NCI-H82 (cell line): ENCODE measurements at regions not wholly inside any gene's neighbourhood (a gene's known extent, or its start where the extent isn't known, plus 50 kb on each side); places are given as distances from the start of the nearest gene placed in this dataset.

Experiments used
- DNase-seq: peaks from one replicate; lab custom pipeline; 2025; lab: John Stamatoyannopoulos, UW

DNA sequence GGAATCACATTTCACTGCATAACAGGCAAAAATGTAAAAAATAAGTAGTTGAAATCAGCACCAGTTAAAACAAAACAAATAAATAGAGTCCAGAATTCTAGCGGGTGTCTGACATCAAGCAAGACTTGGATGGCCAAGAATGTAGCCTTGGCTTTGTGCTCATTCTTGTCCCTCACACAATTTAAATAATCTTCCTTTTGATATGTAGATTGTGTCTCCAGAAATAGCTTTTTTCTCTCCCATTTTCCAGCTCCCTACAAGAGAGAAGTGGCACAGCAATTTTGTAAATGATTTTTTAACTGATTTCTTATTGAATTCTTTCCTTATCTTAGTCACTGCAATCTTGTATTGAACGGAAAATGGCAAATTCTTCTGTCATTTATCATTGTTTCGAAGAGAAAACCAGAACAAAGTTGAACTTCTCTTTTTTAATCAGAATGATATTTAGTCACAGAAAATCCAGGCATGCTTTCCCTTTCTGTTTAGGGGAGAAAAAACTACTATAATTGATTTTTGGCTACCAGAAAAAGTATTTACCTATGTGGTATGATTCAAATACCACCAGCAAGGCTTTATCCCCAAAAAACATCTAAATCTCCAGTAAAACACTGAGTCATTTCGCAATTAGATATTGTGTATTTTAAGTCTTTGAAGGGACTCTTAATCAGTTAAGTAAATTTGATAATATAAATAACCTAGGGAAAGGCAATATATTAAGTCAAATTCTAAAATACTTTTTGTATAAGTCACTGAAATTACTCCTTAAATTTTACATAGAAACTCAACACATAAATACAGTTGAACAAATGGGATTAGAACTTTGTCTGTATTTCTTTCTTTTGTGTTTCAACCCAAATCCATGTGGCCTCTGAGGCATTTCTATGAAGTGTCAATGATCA is 481.7 kb downstream of the GBE1 start:
- no peak for DNase-seq

DNA sequence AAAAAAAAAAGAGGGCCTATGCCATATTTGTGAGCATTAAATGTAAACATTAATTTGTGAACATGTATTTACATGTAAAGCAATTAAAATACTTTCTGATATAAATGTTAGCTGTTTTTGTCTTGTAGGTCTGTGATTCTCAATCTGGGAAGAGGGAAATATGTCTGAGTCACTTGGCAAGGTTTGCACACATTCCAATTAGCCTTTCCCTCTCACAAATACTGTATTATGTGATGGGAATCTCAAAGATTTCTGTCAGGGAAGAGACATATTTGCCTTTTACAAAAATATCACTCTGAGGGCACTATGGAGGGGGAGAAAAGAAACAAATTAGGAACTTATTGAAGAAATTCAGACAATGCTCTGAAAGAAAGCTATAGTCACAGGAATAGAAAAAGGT is 483.6 kb downstream of the GBE1 start:
- DNase-seq = no peak

DNA sequence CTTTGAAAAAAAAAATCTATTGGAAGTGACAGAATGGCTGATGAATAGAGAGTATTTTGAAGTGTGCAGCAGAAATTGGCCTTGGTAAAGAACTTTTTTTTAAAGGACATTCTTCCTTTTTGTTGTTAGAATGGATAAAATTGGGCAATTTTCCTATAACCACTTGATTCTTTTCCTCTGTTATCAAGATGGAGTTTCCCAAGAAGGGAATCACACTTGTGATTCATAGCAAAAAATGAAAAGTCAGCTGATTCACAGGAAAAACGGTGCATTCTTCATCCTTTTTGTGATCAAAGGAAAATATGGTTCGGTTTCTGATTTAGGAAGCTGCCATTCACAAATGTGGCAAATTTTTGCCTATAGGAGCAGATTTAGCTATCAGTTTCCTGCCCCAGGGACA is 486.8 kb downstream of the GBE1 start:
- DNase-seq = no peak

DNA sequence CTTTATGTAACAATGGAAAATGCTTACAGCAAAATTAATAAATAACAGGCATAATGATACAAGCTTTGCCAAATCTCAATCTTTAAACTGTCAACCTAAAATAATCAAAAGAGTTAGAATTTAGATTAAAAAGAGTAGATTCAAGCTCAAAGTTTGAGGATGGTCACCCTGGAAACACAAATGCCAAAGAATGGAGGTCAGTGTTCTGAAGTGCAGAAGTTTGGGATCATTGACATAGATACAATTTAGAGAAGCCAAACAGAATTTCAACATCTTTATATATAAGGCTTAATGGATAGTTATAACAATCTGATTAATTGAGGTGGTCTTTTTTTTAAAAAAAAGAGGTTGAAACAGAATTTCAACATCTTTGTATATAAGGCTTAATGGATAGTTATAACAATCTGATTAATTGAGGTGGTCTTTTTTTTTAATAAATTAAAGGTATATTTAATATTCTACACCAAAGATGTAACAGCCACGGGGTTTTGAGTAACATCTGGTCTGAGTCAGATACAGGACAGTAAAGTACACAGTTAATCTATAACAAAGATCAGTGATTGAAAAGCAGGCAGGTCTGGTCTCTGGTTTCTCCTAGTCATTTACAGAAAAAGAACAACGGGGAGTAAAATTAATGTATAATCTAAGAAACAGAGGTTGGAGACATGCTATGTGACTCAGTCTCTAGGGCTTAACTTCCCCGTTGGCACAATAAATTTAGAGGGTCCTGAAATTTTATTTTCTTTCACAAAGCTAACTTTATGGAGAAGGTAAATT is 490.7 kb downstream of the GBE1 start:
- DNase-seq = no peak

DNA sequence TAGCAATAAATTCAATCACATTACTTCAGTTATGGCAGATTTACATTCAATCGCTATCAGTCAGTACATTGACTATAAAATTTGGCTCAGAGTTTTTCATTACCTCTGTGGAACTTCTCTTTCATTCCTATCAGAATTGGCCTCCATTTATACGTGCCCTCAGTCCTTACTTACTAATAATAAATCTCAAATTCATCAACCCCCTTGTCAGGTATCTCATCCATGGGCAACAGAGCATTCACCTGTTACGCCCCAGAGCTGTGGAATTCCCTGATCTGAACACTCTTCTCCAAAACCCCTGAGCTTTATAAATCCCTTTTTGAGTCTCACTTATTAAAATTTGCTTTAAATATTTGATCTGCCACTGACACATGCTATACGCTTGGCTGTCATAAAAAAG is 492.9 kb downstream of the GBE1 start:
- DNase-seq = no peak

DNA sequence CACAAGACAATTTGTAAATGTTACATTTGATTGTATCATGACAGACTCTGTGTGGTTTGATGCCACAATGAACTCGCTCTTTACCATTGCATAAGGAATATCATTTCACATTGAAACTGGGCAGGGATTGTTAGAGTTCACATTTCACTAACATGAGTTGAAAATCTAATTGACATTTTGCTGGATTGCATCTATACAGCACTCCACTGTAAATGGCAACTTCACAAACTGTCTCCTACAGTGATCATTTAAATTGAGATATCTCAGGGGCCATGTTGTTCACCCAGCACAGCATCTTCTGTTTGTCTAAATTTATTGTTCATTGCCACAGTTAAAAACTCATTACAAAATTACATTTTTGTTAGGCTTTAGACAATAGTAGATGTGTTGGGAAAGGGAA is 499.4 kb downstream of the GBE1 start:
- no peak for DNase-seq

DNA sequence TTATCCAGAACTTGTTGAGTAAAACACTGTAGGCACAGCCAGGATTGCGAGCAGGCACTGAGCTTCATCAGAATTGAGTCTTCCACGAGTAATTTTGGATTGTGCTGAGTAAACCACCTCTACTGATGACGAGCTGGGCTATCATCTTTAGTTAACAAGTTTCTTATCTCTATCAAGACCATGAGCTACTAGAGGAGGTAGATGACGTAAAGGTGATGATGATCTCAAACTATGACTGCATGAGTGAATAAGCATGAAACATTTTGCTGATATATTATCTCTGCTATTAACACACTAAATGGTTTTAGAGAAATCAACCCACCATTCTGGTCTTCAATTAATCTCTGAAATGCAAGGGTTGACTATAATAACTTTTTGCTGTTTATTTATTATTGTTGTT is 506.0 kb downstream of the GBE1 start:
- DNase-seq = no peak

DNA sequence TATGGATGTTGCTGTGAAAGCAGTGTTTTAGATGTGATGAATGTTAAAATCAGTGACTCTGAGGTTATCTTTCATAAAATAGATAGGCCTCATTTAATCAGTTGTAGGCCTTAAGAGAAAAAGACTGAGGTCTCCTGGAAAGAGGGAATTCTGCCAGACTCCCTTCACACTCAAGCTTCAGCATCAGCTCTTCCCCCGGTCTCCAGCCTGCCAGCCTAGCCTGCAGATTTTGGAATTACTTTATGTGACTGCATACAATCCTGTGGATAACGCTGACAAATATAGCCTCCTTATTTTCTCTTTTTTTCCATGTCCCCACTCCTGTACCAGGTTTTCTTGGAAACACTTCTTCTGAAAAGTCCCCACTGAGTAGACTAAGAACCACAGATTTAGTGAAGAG is 510.3 kb downstream of the GBE1 start:
- DNase-seq = no peak

DNA sequence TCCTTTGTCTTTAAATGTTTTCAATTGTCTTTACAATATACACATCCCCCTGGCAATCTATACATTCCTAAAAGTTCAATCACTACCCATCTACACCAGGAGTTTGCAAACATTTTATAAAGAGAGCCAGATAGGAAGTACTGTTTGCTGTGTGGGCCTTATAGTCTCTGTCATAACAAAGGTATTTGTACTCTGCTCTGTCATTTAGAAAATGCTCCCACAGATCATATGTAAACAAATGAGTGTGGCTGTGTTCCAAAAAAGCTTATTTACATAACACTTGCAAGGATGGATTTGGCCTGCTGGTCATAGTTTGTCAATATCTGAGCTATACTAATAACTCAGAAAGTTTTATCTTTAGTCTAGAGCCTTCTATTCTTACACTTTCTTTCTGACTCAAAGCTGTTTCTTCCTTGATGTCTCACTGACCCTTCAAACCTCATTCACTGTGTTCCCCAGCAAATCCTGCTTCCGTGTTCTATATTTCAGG is 511.9 kb downstream of the GBE1 start:
- DNase-seq = no peak

DNA sequence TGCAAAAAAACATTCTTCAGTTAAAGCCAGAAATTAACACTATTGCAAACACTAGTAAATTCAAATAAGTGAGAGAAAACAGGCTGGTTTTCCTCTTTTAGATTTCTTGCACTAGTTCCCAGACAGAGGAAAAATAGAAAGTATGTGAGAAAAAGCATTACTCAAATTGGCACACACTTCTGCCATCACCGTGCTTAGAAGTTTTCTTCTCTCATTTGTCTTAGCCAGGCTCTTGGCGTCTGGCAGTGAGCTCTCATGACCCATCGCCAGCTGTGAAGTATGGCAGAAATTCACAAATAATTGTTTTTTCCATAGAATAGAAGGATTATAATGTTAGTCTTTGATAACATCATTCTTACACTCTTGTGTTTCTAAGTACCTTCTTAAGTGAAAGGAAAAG is 515.9 kb downstream of the GBE1 start:
- DNase-seq = no peak

DNA sequence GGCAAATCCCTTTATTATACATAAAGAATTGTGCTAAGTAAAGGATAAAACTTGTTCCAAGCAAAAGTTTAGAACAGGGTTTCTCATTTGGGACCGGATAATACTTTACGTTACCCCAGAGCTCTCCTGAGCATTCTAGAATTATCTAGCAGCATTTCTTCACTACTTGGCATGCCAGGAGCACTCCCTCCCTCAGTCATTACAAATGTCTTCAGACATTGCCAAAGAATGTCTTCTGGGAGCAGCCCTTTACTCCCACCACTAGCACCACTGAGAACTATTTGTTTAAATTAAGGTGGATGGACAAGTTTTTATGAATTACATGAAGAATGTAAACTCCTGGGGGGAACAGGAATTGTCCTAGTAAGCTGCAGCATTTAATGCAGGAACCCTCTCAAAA is 516.4 kb downstream of the GBE1 start:
- no peak for DNase-seq

DNA sequence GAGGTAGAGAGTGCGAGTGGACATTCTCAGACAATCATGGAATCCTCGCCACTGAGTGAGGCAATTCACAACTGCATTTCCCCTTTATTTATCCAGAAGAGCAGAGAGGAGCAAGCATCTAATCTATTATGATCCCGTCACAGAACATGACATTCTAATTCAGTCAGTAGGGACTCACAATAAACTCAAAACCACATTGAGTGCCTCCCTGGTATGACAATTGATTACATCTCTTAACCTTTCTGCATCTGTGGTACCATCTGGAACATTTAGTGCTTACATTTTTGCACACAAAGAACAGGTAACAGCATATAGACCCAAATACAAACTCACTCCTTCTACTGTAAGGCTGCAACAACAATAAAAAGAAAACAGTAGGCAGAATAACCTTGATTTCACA is 517.2 kb downstream of the GBE1 start:
- no peak for DNase-seq

DNA sequence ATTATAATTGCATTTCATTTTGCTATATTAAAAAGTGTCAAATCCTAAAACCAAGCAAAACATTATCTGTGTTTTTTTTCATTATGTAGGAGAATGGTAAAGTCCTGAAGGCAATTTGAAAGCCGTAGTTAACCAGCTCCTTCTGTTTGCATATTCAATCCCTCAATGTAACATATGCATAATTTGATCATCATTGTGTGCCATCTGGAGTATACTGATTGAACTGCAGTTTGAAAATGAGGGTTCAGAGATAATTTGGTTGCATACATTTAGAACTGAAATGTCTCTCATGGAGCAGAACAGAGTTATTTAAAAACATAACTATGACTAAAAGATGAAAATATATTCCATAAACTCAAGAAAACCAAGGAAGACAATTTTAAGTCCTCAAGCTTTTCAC is 518.6 kb downstream of the GBE1 start:
- peak; percentile 45 for DNase-seq

DNA sequence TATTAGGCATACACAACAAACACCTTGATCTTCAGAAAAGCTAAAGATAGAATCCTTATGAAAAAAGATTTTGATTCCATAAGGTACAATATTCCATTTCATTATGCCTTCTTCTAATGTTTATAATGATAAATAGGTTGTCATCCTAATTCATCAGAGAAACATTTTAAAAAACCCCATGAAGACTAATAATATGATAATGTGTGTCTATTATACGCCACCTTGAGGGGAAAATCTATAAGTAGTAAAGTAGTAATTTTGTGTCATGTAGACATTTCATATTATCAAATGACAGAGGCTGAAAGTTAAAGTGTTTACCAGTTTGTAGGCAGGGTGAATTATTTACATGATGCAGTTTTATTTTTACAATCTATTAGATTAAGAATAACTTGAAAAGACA is 524.3 kb downstream of the GBE1 start:
- DNase-seq = no peak

DNA sequence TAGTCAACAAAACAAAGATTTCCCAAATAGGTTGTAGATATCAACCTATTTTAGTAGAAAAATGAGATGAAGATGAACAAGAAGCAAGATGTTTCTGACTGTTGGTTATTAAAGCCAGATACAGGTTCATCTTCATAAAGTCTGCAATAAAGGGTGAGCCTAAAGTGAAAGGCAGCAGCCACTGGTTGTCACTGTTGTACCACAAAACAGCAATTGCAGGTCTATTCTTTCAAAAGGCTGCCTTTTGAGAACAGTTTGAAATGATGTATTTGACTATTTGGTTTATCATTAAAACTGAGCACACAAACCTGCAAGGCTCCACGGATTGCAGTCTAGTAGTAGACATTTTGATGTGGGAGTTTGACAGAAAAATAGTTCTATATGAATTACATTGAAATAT is 543.4 kb downstream of the GBE1 start:
- peak; percentile 27 for DNase-seq

DNA sequence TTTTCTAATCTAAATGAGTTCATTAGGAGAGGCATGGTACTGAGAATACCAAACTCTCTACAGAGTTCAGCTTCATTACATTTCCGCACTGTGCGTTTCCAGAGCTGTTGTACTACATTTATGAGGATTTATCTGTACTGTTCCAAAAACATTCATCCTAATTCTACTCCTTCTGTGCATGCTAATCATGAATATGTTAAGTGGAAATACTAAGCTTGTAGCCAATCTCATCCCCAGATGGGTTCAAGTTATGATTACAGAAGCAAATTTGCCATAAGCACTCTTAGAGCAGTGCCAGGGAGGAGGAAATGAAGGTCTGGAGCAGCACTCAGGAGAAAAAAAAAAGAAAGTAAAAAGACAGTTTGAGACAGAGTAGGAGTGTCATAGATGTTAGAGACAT is 544.3 kb downstream of the GBE1 start:
- no peak for DNase-seq

DNA sequence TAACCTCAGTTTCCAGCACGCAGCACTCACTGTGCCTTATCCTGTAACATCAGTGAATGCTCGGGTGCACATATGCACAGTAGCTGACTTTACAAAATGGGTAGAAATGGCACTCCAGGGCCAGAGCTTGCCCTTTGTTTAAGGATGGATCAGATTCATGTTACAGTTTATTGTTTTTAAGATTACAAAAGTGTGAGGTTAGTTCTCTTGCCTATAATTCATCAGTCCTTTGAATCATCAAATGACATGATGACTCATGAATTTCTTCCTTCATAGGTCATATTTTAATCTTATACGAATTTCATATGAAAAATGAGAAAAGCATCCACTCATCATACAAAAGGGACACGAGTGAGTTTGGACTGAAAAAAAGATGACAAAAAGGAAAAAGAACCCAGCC is 545.3 kb downstream of the GBE1 start:
- no peak for DNase-seq

DNA sequence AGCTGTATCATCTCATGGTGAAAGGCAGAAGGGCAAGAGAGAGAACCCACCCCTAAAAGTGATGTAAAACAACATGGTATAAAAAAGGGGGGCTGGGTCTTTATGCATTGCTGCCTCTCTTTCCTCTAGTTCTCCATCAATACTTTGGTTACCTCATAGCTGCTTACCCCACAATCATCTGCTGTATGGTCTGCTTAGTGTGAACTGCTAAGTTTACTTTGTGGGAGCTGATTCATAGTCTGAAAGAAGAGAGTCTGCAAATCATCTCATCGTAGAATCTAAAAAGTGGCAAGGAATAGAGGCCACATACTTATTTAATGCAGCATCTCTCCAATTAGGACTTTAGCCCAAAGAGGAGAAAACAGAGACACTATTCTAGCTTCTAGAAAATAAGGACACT is 546.8 kb downstream of the GBE1 start:
- no peak for DNase-seq

DNA sequence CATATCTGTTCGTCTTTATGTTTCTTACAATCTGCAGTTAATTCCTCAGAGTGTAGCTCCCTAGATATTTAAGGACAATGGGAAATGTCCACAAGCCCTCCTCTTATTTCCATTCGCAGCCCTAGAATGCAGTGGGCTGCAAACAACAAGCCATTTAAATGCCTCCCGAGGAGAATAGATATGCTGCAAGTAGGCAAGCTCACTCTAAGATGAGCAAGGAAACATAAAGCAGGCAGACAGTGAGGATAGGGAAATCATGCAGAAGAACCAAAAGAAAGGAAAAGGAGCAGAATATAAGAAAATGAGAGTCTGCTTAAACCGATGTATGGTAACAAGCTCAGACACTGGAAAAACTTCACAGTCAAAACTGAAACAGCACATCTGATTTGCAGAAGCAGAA is 561.9 kb downstream of the GBE1 start:
- DNase-seq = no peak

DNA sequence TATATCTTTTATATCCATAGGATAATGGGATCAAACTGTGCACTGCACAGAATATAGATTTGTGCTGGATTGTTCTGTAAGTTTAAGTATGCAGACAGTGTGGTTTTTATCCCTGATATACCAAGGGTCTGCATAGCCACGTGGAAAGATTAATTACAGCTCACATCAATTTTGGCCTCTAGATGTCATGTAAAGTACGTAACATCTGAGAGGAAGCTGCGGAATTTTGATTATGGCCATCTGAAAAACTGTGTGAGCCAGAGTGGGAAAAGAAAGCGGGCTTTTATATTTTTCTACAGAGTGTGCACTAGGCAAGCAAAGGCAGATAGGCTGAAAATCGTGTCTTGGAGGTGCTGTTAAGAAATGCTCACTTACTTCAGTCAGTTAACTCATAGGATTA is 562.7 kb downstream of the GBE1 start:
- DNase-seq = peak; percentile 8

DNA sequence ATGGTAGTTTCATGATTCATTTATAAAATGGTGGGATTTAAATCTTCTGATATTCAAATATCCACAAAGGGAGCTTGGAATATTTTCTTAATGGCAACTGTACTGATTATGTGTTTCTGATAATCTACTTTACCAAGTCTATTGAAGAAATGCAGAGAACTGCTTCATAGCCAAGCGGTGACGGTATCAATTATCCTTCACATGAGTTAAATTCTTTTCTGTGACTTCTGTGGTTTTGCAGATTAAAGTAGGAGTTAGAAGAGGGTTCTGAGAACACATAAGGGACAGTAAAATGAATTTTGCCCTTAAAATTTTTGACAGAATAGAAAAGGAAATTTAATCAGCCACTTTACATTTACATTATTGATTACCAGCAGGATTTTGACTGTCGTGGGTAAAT is 563.2 kb downstream of the GBE1 start:
- DNase-seq = no peak

DNA sequence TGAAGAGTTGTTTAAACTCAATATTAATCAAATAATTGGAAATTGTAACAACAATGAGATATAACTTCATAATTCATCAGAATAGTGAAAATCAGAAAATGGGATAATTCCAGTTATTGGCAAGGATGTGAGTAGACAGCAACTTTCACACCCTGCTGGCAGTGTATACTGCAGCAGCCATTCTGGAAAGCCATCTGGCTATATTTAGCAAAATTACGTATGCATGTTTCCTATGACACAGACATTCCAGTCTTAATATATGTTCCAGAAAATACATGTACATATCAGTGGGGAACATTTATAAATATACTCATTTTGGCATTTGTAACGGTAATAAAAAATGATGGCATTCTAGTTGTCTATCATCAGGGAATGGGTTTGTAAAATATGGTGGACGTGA is 564.1 kb downstream of the GBE1 start:
- no peak for DNase-seq

DNA sequence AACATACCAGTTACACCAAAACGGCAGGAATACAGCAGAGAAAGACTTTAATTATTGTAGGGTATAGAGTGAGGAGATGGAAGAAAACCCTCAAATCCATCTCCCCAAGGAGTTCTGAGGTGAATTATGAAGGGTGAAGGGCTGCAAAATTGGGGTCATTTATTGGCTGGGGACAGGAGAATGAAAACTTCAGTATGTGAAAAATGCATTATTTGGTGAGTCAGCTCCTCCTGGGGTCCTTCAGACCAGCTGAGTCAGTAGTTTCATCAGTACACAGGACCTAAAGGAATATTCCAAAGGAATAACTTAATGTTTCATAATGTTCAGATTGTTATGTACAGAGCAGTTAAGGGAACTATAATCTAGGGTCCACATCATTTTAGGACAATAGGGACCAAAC is 566.0 kb downstream of the GBE1 start:
- DNase-seq = no peak
